VCaP (cell line): ENCODE measurements at regions not wholly inside any gene's neighbourhood (a gene's known extent, or its start where the extent isn't known, plus 50 kb on each side); places are given as distances from the start of the nearest gene placed in this dataset.

Experiments
- H3K27ac ChIP-seq: fragments of 450-650 bp; 2 replicates; pipeline ENCODE4 v1.5.1; 2017
- TF ChIP-seq, protein P1 (sequence below): fragments of 450-650 bp; conservative IDR thresholded peaks from 2 replicates; pipeline ENCODE4 v1.5.1; 2017; ENCODE audit warnings: mild to moderate bottlenecking, moderate library complexity

DNA sequence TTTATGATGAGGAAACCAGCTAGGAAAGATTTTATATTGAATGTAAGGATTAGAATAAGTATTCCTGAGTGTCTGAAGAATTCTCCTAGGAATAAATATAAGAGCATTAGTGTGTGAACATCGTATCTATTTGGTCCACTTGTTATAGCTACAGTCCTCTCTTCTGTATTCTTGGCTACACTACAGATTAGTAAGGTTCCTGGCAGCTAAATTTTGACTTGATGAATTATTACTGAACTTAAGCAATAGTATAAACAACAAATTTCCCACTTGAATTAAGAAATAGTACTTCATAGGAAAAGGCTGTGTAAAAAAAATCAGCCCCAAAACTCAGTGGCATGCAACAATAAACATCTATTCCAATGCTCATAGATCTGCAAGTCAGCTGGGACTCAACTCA, 138.4 kb upstream of the G2E3 start:
- TF ChIP-seq, protein P1, sequence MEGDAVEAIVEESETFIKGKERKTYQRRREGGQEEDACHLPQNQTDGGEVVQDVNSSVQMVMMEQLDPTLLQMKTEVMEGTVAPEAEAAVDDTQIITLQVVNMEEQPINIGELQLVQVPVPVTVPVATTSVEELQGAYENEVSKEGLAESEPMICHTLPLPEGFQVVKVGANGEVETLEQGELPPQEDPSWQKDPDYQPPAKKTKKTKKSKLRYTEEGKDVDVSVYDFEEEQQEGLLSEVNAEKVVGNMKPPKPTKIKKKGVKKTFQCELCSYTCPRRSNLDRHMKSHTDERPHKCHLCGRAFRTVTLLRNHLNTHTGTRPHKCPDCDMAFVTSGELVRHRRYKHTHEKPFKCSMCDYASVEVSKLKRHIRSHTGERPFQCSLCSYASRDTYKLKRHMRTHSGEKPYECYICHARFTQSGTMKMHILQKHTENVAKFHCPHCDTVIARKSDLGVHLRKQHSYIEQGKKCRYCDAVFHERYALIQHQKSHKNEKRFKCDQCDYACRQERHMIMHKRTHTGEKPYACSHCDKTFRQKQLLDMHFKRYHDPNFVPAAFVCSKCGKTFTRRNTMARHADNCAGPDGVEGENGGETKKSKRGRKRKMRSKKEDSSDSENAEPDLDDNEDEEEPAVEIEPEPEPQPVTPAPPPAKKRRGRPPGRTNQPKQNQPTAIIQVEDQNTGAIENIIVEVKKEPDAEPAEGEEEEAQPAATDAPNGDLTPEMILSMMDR: no peak
- no peak overlapping the region for H3K27ac ChIP-seq

DNA sequence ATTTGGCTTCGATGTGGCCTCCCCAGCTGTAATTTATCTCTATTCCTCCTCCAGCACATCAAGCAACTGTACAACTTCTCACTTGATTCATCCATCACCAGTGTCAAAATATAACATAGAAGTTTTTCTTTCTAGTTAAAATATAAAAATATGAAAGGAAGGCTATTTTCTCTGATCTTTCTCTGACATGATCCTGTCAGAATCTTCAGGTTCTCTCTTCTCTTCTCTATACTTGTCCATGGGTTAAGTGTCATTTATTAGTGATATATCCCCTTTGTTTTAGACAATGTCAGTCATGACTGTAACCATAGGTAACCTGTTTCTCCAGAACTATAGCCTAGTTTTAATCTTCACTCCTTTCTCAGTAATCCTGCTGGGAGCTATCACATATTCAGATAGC, 132.5 kb upstream of the G2E3 start:
- TF ChIP-seq, protein P1: no peak
- H3K27ac ChIP-seq: no peak overlapping the region

DNA sequence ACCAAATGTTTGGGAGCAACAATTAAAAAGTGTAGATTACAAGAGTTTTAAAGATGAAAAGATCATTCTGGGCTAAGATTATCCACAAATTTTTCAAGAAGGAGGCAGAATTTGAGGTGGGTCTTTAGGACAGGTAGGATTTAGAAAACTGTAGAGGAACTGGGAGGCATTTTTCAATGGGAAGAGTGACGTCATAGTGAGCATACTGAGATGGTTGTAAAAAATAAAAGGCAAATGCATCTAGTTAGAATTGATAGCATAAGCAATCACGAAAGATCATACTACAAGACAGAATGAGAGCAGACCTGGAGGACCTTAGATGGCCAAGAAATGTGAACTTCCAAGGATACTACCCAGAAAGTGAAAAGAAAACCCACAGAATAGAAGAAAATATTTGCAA, 131.6 kb upstream of the G2E3 start:
- no peak overlapping the region for H3K27ac ChIP-seq
- TF ChIP-seq, protein P1: no peak

DNA sequence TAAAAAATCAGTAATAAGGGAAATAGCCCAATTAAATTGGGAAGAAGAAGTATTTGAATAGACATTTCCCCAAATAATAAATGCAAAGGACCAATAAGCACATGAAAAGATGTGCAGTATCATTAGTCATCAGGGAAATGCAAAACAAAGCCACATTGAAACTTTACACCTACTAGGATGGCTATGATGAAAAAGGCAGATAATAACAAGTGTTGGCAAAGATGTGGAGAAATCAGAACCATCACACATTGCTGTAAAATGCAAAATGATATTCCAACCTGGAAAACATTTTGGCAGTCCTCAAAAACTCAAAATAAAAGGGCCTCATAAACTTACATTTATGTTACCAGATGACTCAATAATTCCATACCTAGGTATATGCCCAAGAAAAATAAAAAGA, 131.1 kb upstream of the G2E3 start:
- H3K27ac ChIP-seq: no peak overlapping the region
- TF ChIP-seq, protein P1: no peak

DNA sequence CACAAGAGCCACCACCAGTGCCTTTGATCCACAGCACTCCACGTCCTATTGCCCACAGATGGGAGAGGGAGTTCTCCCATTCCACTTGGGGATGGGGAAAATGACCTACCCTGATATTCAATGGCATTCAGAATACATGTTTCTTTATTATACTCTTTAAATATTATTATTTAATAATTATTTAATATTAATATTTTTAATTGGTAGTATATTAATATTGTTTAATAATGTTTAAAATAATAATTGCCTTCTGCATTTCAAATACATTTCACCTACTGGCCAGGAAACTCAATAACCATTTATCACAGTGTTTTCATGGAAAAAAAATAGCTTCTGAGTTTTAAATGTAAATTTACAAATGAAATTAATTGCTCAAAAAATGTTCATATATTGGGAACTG, 127.4 kb upstream of the G2E3 start:
- TF ChIP-seq, protein P1: no peak
- H3K27ac ChIP-seq: no peak overlapping the region

DNA sequence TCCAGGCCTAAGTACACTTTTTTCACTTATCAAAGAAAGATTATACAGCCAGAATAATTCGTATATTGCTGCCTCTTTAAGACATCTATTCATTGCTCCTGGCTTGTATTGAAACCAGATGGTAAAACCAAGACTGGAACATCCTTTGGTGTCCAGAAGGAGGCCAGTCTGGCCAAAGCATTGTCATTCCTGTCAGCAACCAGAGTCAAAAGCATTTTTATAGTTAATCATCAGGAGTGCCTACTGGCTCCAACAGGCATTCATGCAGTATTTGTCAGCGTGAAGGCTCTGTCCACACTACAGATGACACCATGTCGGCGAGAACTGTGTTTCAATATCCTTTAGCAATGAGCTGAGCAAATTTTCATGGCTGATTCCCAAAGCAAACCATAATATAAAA, 118.0 kb upstream of the G2E3 start:
- TF ChIP-seq, protein P1: no peak
- no peak overlapping the region for H3K27ac ChIP-seq

DNA sequence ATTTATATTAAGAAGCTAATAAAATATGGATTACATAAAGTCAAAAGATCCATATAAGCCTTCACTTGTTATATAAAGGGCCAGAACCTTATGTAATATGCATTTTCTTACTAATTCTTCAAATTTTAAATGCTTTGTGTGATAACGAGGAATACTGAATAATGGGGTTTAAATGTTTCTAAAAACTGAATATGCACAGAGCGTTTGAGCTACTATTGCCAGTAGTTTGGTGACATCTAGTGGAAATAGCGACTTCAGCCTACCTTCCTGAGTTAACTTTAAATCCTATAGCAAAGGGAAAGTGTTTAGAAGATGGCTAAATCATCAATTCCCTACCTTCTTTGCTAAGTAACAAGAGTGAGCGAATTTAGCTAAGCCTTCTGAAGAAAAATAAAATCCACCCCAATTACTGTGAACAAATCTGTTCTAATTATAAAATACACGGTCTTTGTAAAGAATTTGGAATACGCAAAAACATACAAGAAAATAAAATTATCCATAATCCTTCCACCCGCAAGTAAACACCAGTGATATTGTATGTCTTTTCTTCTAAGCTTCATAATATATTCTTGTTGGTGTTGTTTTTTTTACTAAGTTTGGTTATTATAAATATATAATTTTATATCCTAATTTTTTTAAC, 115.5 kb upstream of the G2E3 start:
- H3K27ac ChIP-seq: no peak overlapping the region
- TF ChIP-seq, protein P1: peak; percentile 85
